ENCODE measurements at regions not wholly inside any gene's neighbourhood (a gene's known extent, or its start where the extent isn't known, plus 50 kb on each side); places are given as distances from the start of the nearest gene placed in this dataset.

- Histone ChIP-seq H3K36me3 (ENCODE audit: control insufficient read depth in 1 of 2, insufficient read depth in 2 of 2, low read depth in 1 of 2, low read length in 2 of 2) (no peaks in the 10 kb centered on the region), H2AK5ac (ENCODE audit: low read length, severe bottlenecking) (no peak overlapping the region), H3K27me3 (ENCODE audit: control insufficient read depth in 1 of 2, insufficient read depth in 1 of 2, low read length in 2 of 2) (no peaks in the 10 kb centered on the region), H3K9ac (ENCODE audit: low read length) (no peak overlapping the region), H3K4ac (ENCODE audit: low read depth in 1 of 2, low read length in 2 of 2) (no peak overlapping the region), H2BK120ac (ENCODE audit: low read depth, low read length) (no peak overlapping the region), H3K14ac (ENCODE audit: low read length in 2 of 2) (no peak overlapping the region), H3K4me2 (ENCODE audit: low read length, poor library complexity, severe bottlenecking) (no peak overlapping the region), H2AFZ (ENCODE audit: low read depth, low read length) (no peak overlapping the region), H3K4me3 (ENCODE audit: insufficient read depth in 1 of 2, low read depth in 1 of 2, low read length in 2 of 2) (no peak overlapping the region), H2BK12ac (ENCODE audit: low read length in 2 of 2) (no peak overlapping the region), H3K4me1 (ENCODE audit: control insufficient read depth, insufficient read depth, low read depth, low read length) (no peaks in the 10 kb centered on the region), H3K18ac (ENCODE audit: low read depth in 1 of 2, low read length in 2 of 2) (no peak overlapping the region), H2BK15ac (ENCODE audit: low read depth, poor library complexity, severe bottlenecking) (no peak overlapping the region), H4K8ac (ENCODE audit: low read length) (no peak overlapping the region), H3K23ac (ENCODE audit: low read length in 2 of 2) (no peak overlapping the region), H3K79me1 (replicated peaks; ENCODE audit: low read length, poor library complexity, severe bottlenecking) (no peaks in the 10 kb centered on the region), H3K27ac (ENCODE audit: low read length, poor library complexity, severe bottlenecking) (no peak overlapping the region), H2BK5ac (ENCODE audit: low read depth, low read length, poor library complexity, severe bottlenecking) (no peak overlapping the region), H3K9me3 (ENCODE audit: control insufficient read depth, low read length) (no peaks in the 10 kb centered on the region), H4K91ac (ENCODE audit: low read length) (no peak overlapping the region)
- WGBS: no CpG with 5 or more reads among the region's 1 CpG
- DNase-seq: peak; percentile 0
Measured at GRCh38 chr14:81991998-81992397, 458.3 kb upstream of the SEL1L start.

GRCh38 chr14:81993432-81993831, 459.8 kb upstream of the SEL1L start:
- no peak overlapping the region for H2BK12ac ChIP-seq (ENCODE audit: low read length in 2 of 2)
- no peaks in the 10 kb centered on the region for H3K9me3 ChIP-seq (ENCODE audit: control insufficient read depth, low read length)
- DNase-seq: no peak
- no peak overlapping the region for H3K27ac ChIP-seq (ENCODE audit: low read length, poor library complexity, severe bottlenecking)
- no peak overlapping the region for H2BK120ac ChIP-seq (ENCODE audit: low read depth, low read length)
- no peak overlapping the region for H3K4me3 ChIP-seq (ENCODE audit: insufficient read depth in 1 of 2, low read depth in 1 of 2, low read length in 2 of 2)
- H2AK5ac ChIP-seq (ENCODE audit: low read length, severe bottlenecking): no peak overlapping the region
- H3K14ac ChIP-seq (ENCODE audit: low read length in 2 of 2): no peak overlapping the region
- no peak overlapping the region for H2AFZ ChIP-seq (ENCODE audit: low read depth, low read length)
- H3K4me1 ChIP-seq (ENCODE audit: control insufficient read depth, insufficient read depth, low read depth, low read length): no peaks in the 10 kb centered on the region
- no peak overlapping the region for H3K23ac ChIP-seq (ENCODE audit: low read length in 2 of 2)
- H2BK5ac ChIP-seq (ENCODE audit: low read depth, low read length, poor library complexity, severe bottlenecking): no peak overlapping the region
- no peak overlapping the region for H4K8ac ChIP-seq (ENCODE audit: low read length)
- no peak overlapping the region for H2BK15ac ChIP-seq (ENCODE audit: low read depth, poor library complexity, severe bottlenecking)
- no peaks in the 10 kb centered on the region for H3K36me3 ChIP-seq (ENCODE audit: control insufficient read depth in 1 of 2, insufficient read depth in 2 of 2, low read depth in 1 of 2, low read length in 2 of 2)
- no peak overlapping the region for H4K91ac ChIP-seq (ENCODE audit: low read length)
- no peak overlapping the region for H3K18ac ChIP-seq (ENCODE audit: low read depth in 1 of 2, low read length in 2 of 2)
- no peaks in the 10 kb centered on the region for H3K27me3 ChIP-seq (ENCODE audit: control insufficient read depth in 1 of 2, insufficient read depth in 1 of 2, low read length in 2 of 2)
- WGBS: 80% methylated on average over 3 of the region's 3 CpGs
- no peaks in the 10 kb centered on the region for H3K79me1 ChIP-seq (replicated peaks; ENCODE audit: low read length, poor library complexity, severe bottlenecking)
- no peak overlapping the region for H3K9ac ChIP-seq (ENCODE audit: low read length)
- no peak overlapping the region for H3K4me2 ChIP-seq (ENCODE audit: low read length, poor library complexity, severe bottlenecking)
- H3K4ac ChIP-seq (ENCODE audit: low read depth in 1 of 2, low read length in 2 of 2): no peak overlapping the region

GRCh38 chr14:82003426-82003825, 469.8 kb upstream of the SEL1L start:
- 100% methylated on average over 1 of the region's 1 CpG for WGBS
- Histone ChIP-seq H2AK5ac (ENCODE audit: low read length, severe bottlenecking) (no peak overlapping the region), H3K79me1 (replicated peaks; ENCODE audit: low read length, poor library complexity, severe bottlenecking) (no peaks in the 10 kb centered on the region), H3K4me3 (ENCODE audit: insufficient read depth in 1 of 2, low read depth in 1 of 2, low read length in 2 of 2) (no peak overlapping the region), H2BK12ac (ENCODE audit: low read length in 2 of 2) (no peak overlapping the region), H3K9me3 (ENCODE audit: control insufficient read depth, low read length) (no peaks in the 10 kb centered on the region), H3K27me3 (ENCODE audit: control insufficient read depth in 1 of 2, insufficient read depth in 1 of 2, low read length in 2 of 2) (no peaks in the 10 kb centered on the region), H4K8ac (ENCODE audit: low read length) (no peak overlapping the region), H3K23ac (ENCODE audit: low read length in 2 of 2) (no peak overlapping the region), H3K27ac (ENCODE audit: low read length, poor library complexity, severe bottlenecking) (no peak overlapping the region), H3K9ac (ENCODE audit: low read length) (no peak overlapping the region), H2AFZ (ENCODE audit: low read depth, low read length) (no peak overlapping the region), H3K36me3 (ENCODE audit: control insufficient read depth in 1 of 2, insufficient read depth in 2 of 2, low read depth in 1 of 2, low read length in 2 of 2) (no peaks in the 10 kb centered on the region), H3K4ac (ENCODE audit: low read depth in 1 of 2, low read length in 2 of 2) (no peak overlapping the region), H2BK120ac (ENCODE audit: low read depth, low read length) (no peak overlapping the region), H3K4me1 (ENCODE audit: control insufficient read depth, insufficient read depth, low read depth, low read length) (no peaks in the 10 kb centered on the region), H3K4me2 (ENCODE audit: low read length, poor library complexity, severe bottlenecking) (no peak overlapping the region), H2BK15ac (ENCODE audit: low read depth, poor library complexity, severe bottlenecking) (no peak overlapping the region), H4K91ac (ENCODE audit: low read length) (no peak overlapping the region), H2BK5ac (ENCODE audit: low read depth, low read length, poor library complexity, severe bottlenecking) (no peak overlapping the region), H3K18ac (ENCODE audit: low read depth in 1 of 2, low read length in 2 of 2) (no peak overlapping the region), H3K14ac (ENCODE audit: low read length in 2 of 2) (no peak overlapping the region)
- no peak for DNase-seq

- H2BK120ac ChIP-seq (ENCODE audit: low read depth, low read length): no peak overlapping the region
- H3K23ac ChIP-seq (ENCODE audit: low read length in 2 of 2): no peak overlapping the region
- H3K14ac ChIP-seq (ENCODE audit: low read length in 2 of 2): no peak overlapping the region
- H2AFZ ChIP-seq (ENCODE audit: low read depth, low read length): no peak overlapping the region
- no peak overlapping the region for H3K27ac ChIP-seq (ENCODE audit: low read length, poor library complexity, severe bottlenecking)
- no peak overlapping the region for H3K18ac ChIP-seq (ENCODE audit: low read depth in 1 of 2, low read length in 2 of 2)
- H3K9ac ChIP-seq (ENCODE audit: low read length): no peak overlapping the region
- no peak overlapping the region for H3K4me3 ChIP-seq (ENCODE audit: insufficient read depth in 1 of 2, low read depth in 1 of 2, low read length in 2 of 2)
- 18% methylated on average over 3 of the region's 3 CpGs for WGBS
- no peak overlapping the region for H2BK15ac ChIP-seq (ENCODE audit: low read depth, poor library complexity, severe bottlenecking)
- no peak overlapping the region for H3K4me2 ChIP-seq (ENCODE audit: low read length, poor library complexity, severe bottlenecking)
- H2AK5ac ChIP-seq (ENCODE audit: low read length, severe bottlenecking): no peak overlapping the region
- no peak for DNase-seq
- no peaks in the 10 kb centered on the region for H3K36me3 ChIP-seq (ENCODE audit: control insufficient read depth in 1 of 2, insufficient read depth in 2 of 2, low read depth in 1 of 2, low read length in 2 of 2)
- H4K8ac ChIP-seq (ENCODE audit: low read length): no peak overlapping the region
- H3K27me3 ChIP-seq (ENCODE audit: control insufficient read depth in 1 of 2, insufficient read depth in 1 of 2, low read length in 2 of 2): no peaks in the 10 kb centered on the region
- H3K9me3 ChIP-seq (ENCODE audit: control insufficient read depth, low read length): peaks cover 5% of the 10 kb centered on the region
- no peaks in the 10 kb centered on the region for H3K79me1 ChIP-seq (replicated peaks; ENCODE audit: low read length, poor library complexity, severe bottlenecking)
- no peak overlapping the region for H3K4ac ChIP-seq (ENCODE audit: low read depth in 1 of 2, low read length in 2 of 2)
- H2BK12ac ChIP-seq (ENCODE audit: low read length in 2 of 2): no peak overlapping the region
- H3K4me1 ChIP-seq (ENCODE audit: control insufficient read depth, insufficient read depth, low read depth, low read length): no peaks in the 10 kb centered on the region
- no peak overlapping the region for H4K91ac ChIP-seq (ENCODE audit: low read length)
- H2BK5ac ChIP-seq (ENCODE audit: low read depth, low read length, poor library complexity, severe bottlenecking): no peak overlapping the region
Measured at GRCh38 chr14:82009076-82009475, 475.4 kb upstream of the SEL1L start.
